HG03139 (cell line): ENCODE measurements at regions not wholly inside any gene's neighbourhood (a gene's known extent, or its start where the extent isn't known, plus 50 kb on each side); places are given as distances from the start of the nearest gene placed in this dataset.
"Not testable (repeated sequence)": the region's sequence is repeated elsewhere in the genome, so short reads cannot be mapped to it uniquely, and the experiment has no call there.

Experiments
- ATAC-seq: cut with Tn5 transposase; IDR thresholded peaks from one replicate; pipeline ENCODE4 v1.9.1; 2021; ENCODE audit not compliant: unreplicated experiment

- ATAC-seq: not testable (repeated sequence)
These were observed 270.4 kb upstream of the PLCXD1 start for GRCh38 chrX:10469-11458.

GRCh38 chrX:13821-14443 is 267.2 kb upstream of the PLCXD1 start:
- not testable (repeated sequence) for ATAC-seq

- not testable (repeated sequence) for ATAC-seq
These were observed 266.7 kb upstream of the PLCXD1 start for GRCh38 chrX:14452-14851.

GRCh38 chrX:18768-19454 is 262.3 kb upstream of the PLCXD1 start:
- ATAC-seq: peak; percentile 80

- peak; percentile 22 for ATAC-seq
These were observed 261.7 kb upstream of the PLCXD1 start for GRCh38 chrX:19455-19827.

GRCh38 chrX:19912-20571 is 261.1 kb upstream of the PLCXD1 start:
- ATAC-seq: no peak

GRCh38 chrX:24139-24538 is 257.0 kb upstream of the PLCXD1 start:
- ATAC-seq: not testable (repeated sequence)
